Stimulated activated naive CD8-positive, alpha-beta T cell treated with anti-CD3 and anti-CD28 coated beads, Interleukin-15, Interleukin-2, amounts not matched to agents 100 ng/mL and 50 ng/mL, for 24 hours (primary cell): ENCODE measurements at regions not wholly inside any gene's neighbourhood (a gene's known extent, or its start where the extent isn't known, plus 50 kb on each side); places are given as distances from the start of the nearest gene placed in this dataset.

Source experiments
- H3K27ac Mint-ChIP-seq: one replicate; pipeline ENCODE4 v1.8.0; 2021; ENCODE audit warnings: mild to moderate bottlenecking, mixed read lengths
- H3K27me3 Mint-ChIP-seq: one replicate; pipeline ENCODE4 v1.8.0; 2021; ENCODE audit warnings: mixed read lengths
- H3K36me3 Mint-ChIP-seq: one replicate; pipeline ENCODE4 v1.8.0; 2021; ENCODE audit warnings: low read depth, mixed read lengths
- H3K4me1 Mint-ChIP-seq: one replicate; pipeline ENCODE4 v1.8.0; 2021; ENCODE audit warnings: low read depth, mixed read lengths
- H3K4me3 Mint-ChIP-seq: one replicate; pipeline ENCODE4 v1.8.0; 2021; ENCODE audit warnings: mild to moderate bottlenecking, mixed read lengths
- H3K9me3 Mint-ChIP-seq: one replicate; pipeline ENCODE4 v1.8.0; 2021; ENCODE audit warnings: mixed read lengths

DNA sequence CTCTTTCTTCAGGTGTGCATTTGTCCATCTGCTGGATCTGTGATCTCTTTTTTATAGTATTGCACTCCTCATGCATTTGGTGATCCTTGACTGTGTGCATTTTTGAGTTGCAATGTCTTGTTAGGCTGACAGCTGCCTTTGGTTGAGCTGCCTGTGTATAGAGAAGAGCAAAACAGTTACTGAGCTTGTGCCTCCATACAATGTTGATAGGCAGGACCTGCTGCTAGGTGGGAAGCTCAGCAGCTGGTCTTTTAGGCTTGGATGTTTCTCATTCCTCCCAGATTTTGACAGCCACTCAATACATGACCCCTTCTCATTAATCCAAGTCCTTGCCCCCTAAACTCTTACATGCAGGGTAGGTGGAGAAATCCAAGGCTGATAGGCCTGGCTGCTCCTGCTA is 74.8 kb upstream of the PIAS1 start:
- Mint-ChIP-seq H3K27me3 (no peaks in the 10 kb centered on the region), H3K36me3 (no peaks in the 10 kb centered on the region), H3K27ac (no peak overlapping the region), H3K9me3 (no peaks in the 10 kb centered on the region), H3K4me1 (no peaks in the 10 kb centered on the region), H3K4me3 (no peak overlapping the region)

DNA sequence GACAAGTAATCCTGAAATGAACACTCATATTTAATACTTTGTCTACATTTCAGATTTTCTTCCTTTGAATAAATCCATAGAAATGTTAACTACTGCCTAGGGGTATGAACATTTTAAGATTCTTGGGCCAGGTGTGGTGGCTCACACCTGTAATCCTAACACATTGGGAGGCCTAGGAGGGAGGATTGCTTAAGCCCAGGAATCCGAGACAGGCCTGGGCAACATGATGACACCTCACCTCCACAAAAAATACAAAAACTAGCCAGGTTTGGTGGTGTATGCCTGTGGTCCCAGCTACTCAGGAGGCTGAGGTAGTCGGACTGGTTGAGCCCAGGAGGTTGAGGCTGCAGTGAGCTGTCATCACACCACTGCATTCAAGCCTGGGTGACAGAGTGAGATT is 73.9 kb upstream of the PIAS1 start:
- no peaks in the 10 kb centered on the region for H3K4me1 Mint-ChIP-seq
- H3K27ac Mint-ChIP-seq = no peak overlapping the region
- H3K9me3 Mint-ChIP-seq = no peaks in the 10 kb centered on the region
- no peaks in the 10 kb centered on the region for H3K36me3 Mint-ChIP-seq
- H3K27me3 Mint-ChIP-seq = no peaks in the 10 kb centered on the region
- no peak overlapping the region for H3K4me3 Mint-ChIP-seq

DNA sequence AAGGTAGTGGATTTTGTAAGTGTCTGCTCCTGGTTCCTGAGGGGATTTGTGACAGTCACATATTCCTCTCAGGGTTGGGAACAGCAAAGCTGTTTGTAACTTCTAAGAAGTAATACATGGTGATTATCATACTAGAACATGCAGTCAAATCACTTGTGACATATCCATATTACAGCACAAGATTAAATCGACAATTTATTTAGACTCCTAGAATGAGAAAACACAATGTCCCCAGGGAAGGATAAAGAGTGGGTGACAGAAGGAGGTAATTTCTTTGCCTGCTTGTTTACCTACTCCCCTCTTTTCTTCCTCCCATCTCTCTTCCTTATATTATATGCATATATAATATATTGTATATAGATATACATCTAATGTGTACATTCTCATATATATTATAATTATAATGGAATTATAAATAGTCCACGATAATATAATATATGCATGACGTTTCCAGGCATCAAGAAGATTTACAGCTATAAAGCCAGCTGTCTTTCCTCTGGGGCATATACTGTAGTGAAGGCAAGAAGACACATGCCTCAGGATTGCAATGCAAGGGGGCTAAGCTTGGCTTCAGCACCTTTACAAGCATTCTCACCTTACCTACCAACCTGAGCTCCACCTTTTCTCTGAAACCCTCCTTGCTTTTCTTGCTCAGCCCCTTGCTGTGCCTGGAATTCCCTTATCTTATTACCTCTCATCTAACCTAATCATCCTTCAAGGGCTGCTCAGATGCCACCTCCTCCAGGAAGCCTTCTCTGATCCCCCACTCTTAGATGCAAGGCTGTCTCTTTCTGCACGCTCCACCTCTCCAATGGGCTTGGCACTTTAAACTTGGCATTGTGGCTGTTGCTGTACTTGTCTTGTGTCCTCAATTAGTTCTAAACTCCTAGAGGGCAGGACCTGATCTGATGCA is 73.1 kb upstream of the PIAS1 start:
- Mint-ChIP-seq H3K27ac (no peak overlapping the region), H3K9me3 (no peaks in the 10 kb centered on the region), H3K4me3 (no peak overlapping the region), H3K4me1 (no peaks in the 10 kb centered on the region), H3K27me3 (no peaks in the 10 kb centered on the region), H3K36me3 (no peaks in the 10 kb centered on the region)

DNA sequence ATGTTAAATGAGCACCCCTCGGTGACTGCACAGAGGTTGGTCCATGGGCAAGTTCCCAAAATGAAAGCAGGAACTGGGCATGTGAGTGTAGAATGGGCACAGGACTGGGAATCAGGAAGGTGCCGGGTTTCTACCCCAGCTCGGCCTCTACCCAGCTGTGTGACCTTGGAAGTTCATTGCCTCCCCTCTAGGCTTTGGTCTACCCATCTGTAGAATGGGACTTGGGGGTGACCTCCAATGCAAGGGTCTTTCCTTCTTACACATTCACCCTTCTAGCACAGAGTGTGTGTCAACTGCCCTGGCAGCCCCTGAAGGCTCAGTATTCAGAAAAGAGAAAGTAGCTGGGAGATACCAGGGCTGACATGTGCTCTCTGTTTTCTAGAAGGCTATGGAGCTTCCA is 72.3 kb upstream of the PIAS1 start:
- Mint-ChIP-seq H3K4me1 (no peaks in the 10 kb centered on the region), H3K9me3 (no peaks in the 10 kb centered on the region), H3K27ac (no peak overlapping the region), H3K27me3 (no peaks in the 10 kb centered on the region), H3K36me3 (no peaks in the 10 kb centered on the region), H3K4me3 (no peak overlapping the region)

DNA sequence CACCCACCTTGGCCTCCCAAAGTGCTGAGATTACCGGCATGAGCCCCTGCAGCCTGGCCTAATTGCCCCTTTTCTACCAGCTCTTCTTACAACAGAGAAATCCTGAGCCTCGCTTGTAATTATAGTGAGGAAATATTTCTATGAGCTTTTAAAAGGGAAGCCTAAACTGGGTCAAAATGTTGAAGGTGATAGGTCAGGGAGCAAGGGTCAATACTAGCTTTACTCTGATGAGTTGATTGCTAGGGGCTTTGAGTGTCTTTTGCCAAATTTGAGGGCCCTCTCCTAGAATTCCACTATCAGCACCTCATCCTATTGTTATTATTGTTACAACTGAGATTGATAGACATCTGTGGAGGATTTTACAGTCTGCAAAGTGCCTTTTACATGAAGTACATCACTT is 62.4 kb upstream of the PIAS1 start:
- Mint-ChIP-seq H3K36me3 (no peaks in the 10 kb centered on the region), H3K4me1 (no peaks in the 10 kb centered on the region), H3K4me3 (no peak overlapping the region), H3K27me3 (no peaks in the 10 kb centered on the region), H3K9me3 (no peaks in the 10 kb centered on the region), H3K27ac (no peak overlapping the region)

- Mint-ChIP-seq H3K4me3 (no peak overlapping the region), H3K27me3 (no peaks in the 10 kb centered on the region), H3K4me1 (no peaks in the 10 kb centered on the region), H3K36me3 (no peaks in the 10 kb centered on the region), H3K27ac (no peak overlapping the region), H3K9me3 (no peaks in the 10 kb centered on the region)
Observed at GRCh38 chr15:67992411-67992810, 61.7 kb upstream of the PIAS1 start.

GRCh38 chr15:67992834-67993233 is 61.3 kb upstream of the PIAS1 start:
- Mint-ChIP-seq H3K27me3 (no peaks in the 10 kb centered on the region), H3K9me3 (no peaks in the 10 kb centered on the region), H3K4me3 (no peak overlapping the region)

GRCh38 chr15:67997996-67998395 is 56.1 kb upstream of the PIAS1 start:
- Mint-ChIP-seq H3K27me3 (no peaks in the 10 kb centered on the region), H3K36me3 (no peaks in the 10 kb centered on the region), H3K4me1 (no peaks in the 10 kb centered on the region), H3K27ac (no peak overlapping the region), H3K4me3 (no peak overlapping the region), H3K9me3 (no peaks in the 10 kb centered on the region)

More at GRCh38 chr15:67992834-67993233, 61.3 kb upstream of the PIAS1 start:
- H3K36me3 Mint-ChIP-seq = no peaks in the 10 kb centered on the region
- H3K27ac Mint-ChIP-seq = no peak overlapping the region
- H3K4me1 Mint-ChIP-seq = no peaks in the 10 kb centered on the region

DNA sequence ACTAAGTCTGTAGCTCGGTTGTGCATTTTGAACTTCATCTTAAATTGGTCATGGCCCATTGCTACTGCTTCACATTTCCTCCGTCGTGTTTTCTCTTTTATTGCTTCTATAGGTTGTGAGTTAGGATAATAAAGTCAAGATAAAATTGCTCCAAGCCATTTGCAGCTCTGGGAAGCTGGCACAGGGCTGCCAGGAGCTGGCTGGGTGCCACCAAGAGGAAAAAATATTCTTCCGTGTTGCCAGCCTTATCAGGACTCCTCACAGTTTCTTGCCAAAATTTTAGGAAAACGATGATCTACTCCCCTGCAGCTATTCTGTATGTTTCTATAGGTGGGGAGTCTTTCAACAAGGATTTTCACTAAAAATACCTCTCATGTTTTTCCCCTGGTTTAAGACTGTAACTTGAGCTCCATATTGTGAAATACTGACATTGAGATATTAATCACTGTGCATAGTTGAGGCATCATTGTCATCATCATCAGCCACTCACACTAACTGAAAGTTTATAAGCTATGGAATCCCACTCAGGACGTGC is 55.4 kb upstream of the PIAS1 start:
- Mint-ChIP-seq H3K4me1 (no peaks in the 10 kb centered on the region), H3K9me3 (no peaks in the 10 kb centered on the region), H3K27ac (no peak overlapping the region), H3K36me3 (no peaks in the 10 kb centered on the region), H3K27me3 (no peaks in the 10 kb centered on the region), H3K4me3 (no peak overlapping the region)

- Mint-ChIP-seq H3K36me3 (no peaks in the 10 kb centered on the region), H3K27me3 (no peaks in the 10 kb centered on the region), H3K4me3 (no peak overlapping the region), H3K9me3 (no peaks in the 10 kb centered on the region), H3K4me1 (no peaks in the 10 kb centered on the region), H3K27ac (no peak overlapping the region)
Observed at GRCh38 chr15:67999320-68000100, 54.6 kb upstream of the PIAS1 start.

DNA sequence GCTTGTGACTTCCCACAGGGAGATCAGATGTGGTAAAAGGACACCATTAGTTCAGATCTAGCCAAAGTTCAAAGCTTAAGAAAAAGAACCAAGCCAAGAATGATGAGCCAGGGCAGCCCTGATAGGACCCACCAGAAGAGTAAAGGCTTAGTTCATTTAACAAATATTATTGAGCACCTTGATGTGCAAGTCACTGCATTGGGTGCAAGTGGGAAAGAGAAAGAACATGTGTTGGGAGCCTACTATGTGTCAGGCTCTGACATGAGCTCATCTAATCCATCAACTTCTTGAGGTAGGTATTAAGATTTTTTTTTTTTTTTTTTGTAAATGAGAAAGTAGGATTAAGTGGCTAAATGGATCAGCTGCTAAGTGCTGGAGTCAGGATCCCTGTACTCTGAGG is 53.4 kb upstream of the PIAS1 start:
- Mint-ChIP-seq H3K9me3 (no peaks in the 10 kb centered on the region), H3K4me3 (no peak overlapping the region), H3K27ac (no peak overlapping the region)

GRCh38 chr15:68001811-68002210 is 52.3 kb upstream of the PIAS1 start:
- Mint-ChIP-seq H3K9me3 (peaks cover 5% of the 10 kb centered on the region), H3K36me3 (no peaks in the 10 kb centered on the region), H3K4me3 (no peak overlapping the region), H3K27ac (no peak overlapping the region), H3K27me3 (no peaks in the 10 kb centered on the region), H3K4me1 (no peaks in the 10 kb centered on the region)

More for the DNA sequence above, 53.4 kb upstream of the PIAS1 start:
- H3K27me3 Mint-ChIP-seq = no peaks in the 10 kb centered on the region
- no peaks in the 10 kb centered on the region for H3K4me1 Mint-ChIP-seq
- H3K36me3 Mint-ChIP-seq = no peaks in the 10 kb centered on the region

DNA sequence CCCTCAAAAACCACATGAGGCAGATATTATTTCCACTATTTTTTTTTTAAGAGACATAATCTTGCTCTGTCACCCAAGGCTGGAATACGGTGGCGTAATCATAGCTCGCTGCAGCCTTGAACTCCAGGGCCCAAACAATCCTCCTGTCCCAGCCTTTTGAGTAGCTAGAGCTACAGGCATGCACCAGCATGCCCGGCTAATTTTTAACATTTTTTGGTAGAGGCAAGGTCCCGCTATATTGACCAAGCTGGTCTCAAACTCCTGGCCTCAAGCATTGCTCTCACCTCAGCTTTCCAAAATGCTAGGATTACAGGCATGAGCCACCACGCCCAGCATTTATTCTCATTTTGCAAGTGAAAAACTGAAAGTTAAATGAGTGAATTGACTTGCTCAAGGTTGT is 50.8 kb upstream of the PIAS1 start:
- Mint-ChIP-seq H3K27ac (no peak overlapping the region), H3K36me3 (peaks cover 9% of the 10 kb centered on the region), H3K4me3 (no peak overlapping the region), H3K4me1 (no peaks in the 10 kb centered on the region), H3K27me3 (no peaks in the 10 kb centered on the region), H3K9me3 (peaks cover 15% of the 10 kb centered on the region)
